Fibroblast of mammary gland (primary cell): ENCODE measurements at regions not wholly inside any gene's neighbourhood (a gene's known extent, or its start where the extent isn't known, plus 50 kb on each side); places are given as distances from the start of the nearest gene placed in this dataset.

Experiments used
- DNase-seq: peaks from one replicate; pipeline ENCODE4 v3.0.0-alpha.2; 2010; ENCODE audit warnings: low read depth
- H3K4me3 ChIP-seq: 2 replicates; pipeline ENCODE4 v1.5.1; 2011; ENCODE audit warnings: low read depth, mild to moderate bottlenecking, low read length, moderate library complexity; ENCODE audit not compliant: control insufficient read depth
- CTCF ChIP-seq: conservative IDR thresholded peaks from 2 replicates; pipeline ENCODE4 v1.5.1; 2011; ENCODE audit warnings: low read depth, low read length, inconsistent platforms; ENCODE audit not compliant: control insufficient read depth, insufficient read depth

- no peak for TF ChIP-seq CTCF
- H3K4me3 ChIP-seq = no peak overlapping the region
- DNase-seq = no peak
These were observed 171.4 kb upstream of the SNX7 start for GRCh38 chr1:98490099-98490498.

DNA sequence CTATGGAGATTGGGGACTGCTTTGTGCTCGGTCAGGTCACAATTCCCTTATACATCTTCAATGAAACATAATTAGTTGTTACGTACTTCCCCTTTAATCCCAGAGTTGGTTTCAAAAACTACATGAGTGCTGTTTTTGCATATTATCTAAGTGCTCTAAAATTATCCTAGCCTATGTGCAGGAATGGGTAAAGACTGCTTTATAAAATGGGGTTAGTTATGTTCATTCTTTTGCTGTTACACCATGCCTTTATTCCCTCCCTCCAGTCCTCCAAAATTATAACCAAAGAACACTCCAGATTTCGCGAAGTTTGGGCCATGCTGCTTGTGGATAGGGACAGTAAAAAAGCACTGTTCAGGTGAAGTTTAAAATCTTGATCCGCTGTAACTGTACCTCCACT, 173.9 kb upstream of the SNX7 start:
- DNase-seq = no peak
- no peak overlapping the region for H3K4me3 ChIP-seq
- TF ChIP-seq CTCF = no peak

- DNase-seq = no peak
- H3K4me3 ChIP-seq = no peak overlapping the region
- no peak for TF ChIP-seq CTCF
These were observed 178.9 kb upstream of the SNX7 start for GRCh38 chr1:98482611-98483010.

GRCh38 chr1:98480271-98480670, 181.2 kb upstream of the SNX7 start:
- no peak for DNase-seq
- no peak overlapping the region for H3K4me3 ChIP-seq

GRCh38 chr1:98478121-98478520, 183.4 kb upstream of the SNX7 start:
- no peak overlapping the region for H3K4me3 ChIP-seq
- no peak for DNase-seq
- TF ChIP-seq CTCF = no peak

More at GRCh38 chr1:98480271-98480670, 181.2 kb upstream of the SNX7 start:
- no peak for TF ChIP-seq CTCF

DNA sequence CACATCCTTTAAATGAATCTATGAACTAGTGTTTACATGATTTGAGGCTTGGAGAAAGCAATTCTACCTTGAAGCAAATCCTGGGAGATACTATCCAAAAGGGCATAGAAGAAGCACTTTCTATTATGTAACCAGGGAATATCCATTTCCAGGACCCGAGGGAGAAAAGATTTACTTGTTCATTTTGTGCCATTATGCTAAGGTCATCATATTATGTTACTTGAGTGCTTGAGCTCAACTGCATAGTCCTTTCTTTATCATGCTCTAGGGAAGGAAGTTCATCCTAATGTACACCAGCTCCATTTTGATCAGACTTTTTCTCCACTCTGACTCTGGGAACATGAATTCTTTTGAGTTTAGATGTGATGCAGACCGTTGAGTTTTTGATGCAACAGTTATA, 188.6 kb upstream of the SNX7 start:
- DNase-seq = no peak
- H3K4me3 ChIP-seq = no peak overlapping the region
- TF ChIP-seq CTCF = no peak

- H3K4me3 ChIP-seq = no peak overlapping the region
- no peak for TF ChIP-seq CTCF
- no peak for DNase-seq
These were observed 189.9 kb upstream of the SNX7 start for GRCh38 chr1:98471633-98472032.
